Activated naive CD4-positive, alpha-beta T cell treated with anti-CD3 and anti-CD28 coated beads, Interleukin-2, amount 10 ng/mL, durations not matched to agents 7 days and 5 days (primary cell): ENCODE measurements at regions not wholly inside any gene's neighbourhood (a gene's known extent, or its start where the extent isn't known, plus 50 kb on each side); places are given as distances from the start of the nearest gene placed in this dataset.

Experiments
- CTCF ChIA-PET: fragments of 350-600 bp; sonication (Branson Sonifier 250); formaldehyde crosslinking; loops from one replicate; lab custom pipeline; 2021; ENCODE audit warnings: antibody characterized with exemption; lab: Charles Lee
- DNase-seq: peaks from one replicate; pipeline ENCODE4 v3.0.0-alpha.2; 2020
- H3K27ac Mint-ChIP-seq: one replicate; pipeline ENCODE4 v1.8.0; 2021; ENCODE audit warnings: mild to moderate bottlenecking, moderate library complexity, mixed read lengths
- H3K27me3 Mint-ChIP-seq: one replicate; pipeline ENCODE4 v1.8.0; 2021; ENCODE audit warnings: mild to moderate bottlenecking, mixed read lengths
- H3K36me3 Mint-ChIP-seq: one replicate; pipeline ENCODE4 v1.8.0; 2021; ENCODE audit warnings: mixed read lengths
- H3K4me1 Mint-ChIP-seq: one replicate; pipeline ENCODE4 v1.8.0; 2021; ENCODE audit warnings: mixed read lengths
- H3K4me3 Mint-ChIP-seq: one replicate; pipeline ENCODE4 v1.8.0; 2021; ENCODE audit warnings: mild to moderate bottlenecking, moderate library complexity, mixed read lengths
- H3K9me3 Mint-ChIP-seq: one replicate; pipeline ENCODE4 v1.8.0; 2021; ENCODE audit warnings: mixed read lengths

- peaks cover 11% of the 10 kb centered on the region for H3K9me3 Mint-ChIP-seq
- H3K36me3 Mint-ChIP-seq = no peaks in the 10 kb centered on the region
These were observed 131.3 kb downstream of the CYSLTR2 start for GRCh38 chr13:48784916-48785548.

DNA sequence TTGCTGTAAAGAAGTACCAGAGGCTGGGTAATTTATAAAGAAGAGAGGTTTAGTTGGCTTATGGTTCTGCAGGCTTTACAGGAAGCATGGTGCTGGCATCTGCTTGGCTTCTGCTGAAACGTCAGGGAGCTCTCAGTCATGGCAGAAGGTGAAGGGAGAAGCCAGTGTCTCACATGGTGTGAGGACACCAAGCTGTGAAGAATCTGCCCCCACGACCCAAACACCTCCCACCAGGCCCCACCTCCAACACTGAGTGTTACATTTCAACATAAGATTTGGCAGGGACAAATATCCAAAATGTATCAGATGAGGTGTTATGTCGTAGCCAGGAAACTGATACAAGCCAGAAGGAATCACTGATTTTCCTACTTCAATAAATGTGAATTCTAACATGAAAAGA is 136.5 kb downstream of the CYSLTR2 start:
- Mint-ChIP-seq H3K4me3 (no peak overlapping the region), H3K27me3 (peaks cover 5% of the 10 kb centered on the region), H3K9me3 (no peaks in the 10 kb centered on the region), H3K4me1 (no peaks in the 10 kb centered on the region), H3K36me3 (no peaks in the 10 kb centered on the region), H3K27ac (no peak overlapping the region)
- CTCF ChIA-PET = no interaction called here
- DNase-seq = no peak

More at GRCh38 chr13:48784916-48785548, 131.3 kb downstream of the CYSLTR2 start:
- H3K4me1 Mint-ChIP-seq = no peaks in the 10 kb centered on the region
- no peak overlapping the region for H3K27ac Mint-ChIP-seq
- H3K27me3 Mint-ChIP-seq = peaks cover 14% of the 10 kb centered on the region
- CTCF ChIA-PET = interaction anchor here (0.9 kb wide), 1 partner anchor 8 kb away, joined by 3 read pairs; no protein-coding TSS in a partner anchor
- DNase-seq = no peak
- H3K4me3 Mint-ChIP-seq = no peak overlapping the region

DNA sequence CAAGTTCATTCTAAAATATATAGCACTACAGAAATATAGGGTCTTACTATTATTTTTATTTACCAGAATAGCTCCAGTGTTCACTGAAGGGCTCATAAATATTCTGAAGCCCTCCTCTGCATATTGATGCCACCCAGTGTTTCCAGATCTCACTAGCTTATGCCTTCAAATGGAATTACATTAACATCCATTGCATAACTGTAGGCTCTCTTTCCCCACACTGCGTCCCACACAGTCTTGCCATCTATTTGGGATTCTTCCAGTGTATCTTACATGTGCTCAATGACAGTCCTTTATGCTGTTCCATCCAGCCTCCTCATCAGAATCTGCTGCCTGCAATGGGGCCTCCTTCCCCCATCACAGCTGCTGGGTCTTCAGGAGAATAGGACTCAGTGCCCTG is 137.2 kb downstream of the CYSLTR2 start:
- Mint-ChIP-seq H3K4me1 (no peaks in the 10 kb centered on the region), H3K4me3 (no peak overlapping the region), H3K9me3 (no peaks in the 10 kb centered on the region), H3K27me3 (peaks cover 5% of the 10 kb centered on the region), H3K27ac (no peak overlapping the region), H3K36me3 (no peaks in the 10 kb centered on the region)
- CTCF ChIA-PET = no interaction called here
- DNase-seq = no peak

DNA sequence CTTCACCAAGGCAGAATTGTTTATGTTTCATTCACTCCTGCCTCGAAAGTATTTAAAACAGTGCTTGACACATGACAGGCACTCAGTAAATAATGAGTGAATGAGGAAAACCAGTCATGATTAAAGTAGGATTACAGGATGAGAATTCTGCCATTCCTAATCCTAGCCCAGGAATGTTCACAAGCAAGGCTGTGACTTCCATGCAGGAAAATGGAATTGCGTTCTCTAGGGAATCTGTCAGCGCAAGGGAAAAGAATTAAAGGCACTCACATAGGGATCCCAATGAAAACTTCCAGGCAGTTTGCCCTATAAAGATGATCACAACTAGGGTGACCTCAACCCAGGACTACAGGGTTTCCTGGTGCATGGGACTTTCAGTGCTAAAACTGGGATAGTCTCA is 143.4 kb downstream of the CYSLTR2 start:
- H3K27me3 Mint-ChIP-seq = peaks cover 5% of the 10 kb centered on the region
- H3K9me3 Mint-ChIP-seq = no peaks in the 10 kb centered on the region
- CTCF ChIA-PET = no interaction called here
- H3K4me1 Mint-ChIP-seq = no peaks in the 10 kb centered on the region
- H3K36me3 Mint-ChIP-seq = no peaks in the 10 kb centered on the region
- H3K27ac Mint-ChIP-seq = no peak overlapping the region
- H3K4me3 Mint-ChIP-seq = no peak overlapping the region
- DNase-seq = no peak

DNA sequence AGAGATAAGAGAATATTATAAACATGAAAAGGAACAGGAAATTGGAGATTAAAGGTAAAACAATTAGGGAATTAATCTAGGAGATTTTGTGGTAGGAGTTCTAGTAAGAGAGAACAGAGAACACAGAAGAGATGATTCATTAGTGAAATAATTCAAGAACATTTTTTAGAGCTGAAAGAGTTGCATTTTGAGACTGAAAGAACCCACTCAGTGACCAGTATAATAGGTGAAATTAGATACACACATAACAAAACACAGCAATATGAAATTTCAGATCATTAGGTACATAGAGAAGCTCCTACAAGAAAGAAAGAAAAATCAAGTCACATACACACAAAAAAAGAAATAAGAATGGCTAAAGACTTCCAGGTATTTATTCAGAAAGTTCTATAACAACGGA is 144.0 kb downstream of the CYSLTR2 start:
- peaks cover 5% of the 10 kb centered on the region for H3K27me3 Mint-ChIP-seq
- no peaks in the 10 kb centered on the region for H3K4me1 Mint-ChIP-seq
- no peaks in the 10 kb centered on the region for H3K9me3 Mint-ChIP-seq
- H3K4me3 Mint-ChIP-seq = no peak overlapping the region
- H3K27ac Mint-ChIP-seq = no peak overlapping the region
- DNase-seq = no peak
- CTCF ChIA-PET = no interaction called here
- H3K36me3 Mint-ChIP-seq = no peaks in the 10 kb centered on the region

- Mint-ChIP-seq H3K9me3 (no peaks in the 10 kb centered on the region), H3K4me3 (no peak overlapping the region), H3K27ac (no peak overlapping the region), H3K27me3 (peaks cover 5% of the 10 kb centered on the region), H3K4me1 (no peaks in the 10 kb centered on the region), H3K36me3 (no peaks in the 10 kb centered on the region)
- DNase-seq = no peak
- CTCF ChIA-PET = no interaction called here
These were observed 144.5 kb downstream of the CYSLTR2 start for GRCh38 chr13:48798180-48798579.

- DNase-seq = no peak
- Mint-ChIP-seq H3K27ac (no peak overlapping the region), H3K4me1 (peaks cover 16% of the 10 kb centered on the region), H3K9me3 (no peaks in the 10 kb centered on the region), H3K36me3 (no peaks in the 10 kb centered on the region), H3K27me3 (peaks cover 3% of the 10 kb centered on the region), H3K4me3 (no peak overlapping the region)
- CTCF ChIA-PET = no interaction called here
These were observed 147.5 kb downstream of the CYSLTR2 start for GRCh38 chr13:48801255-48801654.

- Mint-ChIP-seq H3K27me3 (no peaks in the 10 kb centered on the region), H3K4me3 (no peak overlapping the region), H3K36me3 (no peaks in the 10 kb centered on the region), H3K4me1 (peaks cover 25% of the 10 kb centered on the region), H3K27ac (peak overlapping the region; percentile 73), H3K9me3 (peaks cover 9% of the 10 kb centered on the region)
- DNase-seq = no peak
- CTCF ChIA-PET = interaction anchor here (0.8 kb wide), 1 partner anchor 540 kb away, joined by 3 read pairs; no protein-coding TSS in a partner anchor
These were observed 151.3 kb downstream of the CYSLTR2 start for GRCh38 chr13:48804821-48805601.

DNA sequence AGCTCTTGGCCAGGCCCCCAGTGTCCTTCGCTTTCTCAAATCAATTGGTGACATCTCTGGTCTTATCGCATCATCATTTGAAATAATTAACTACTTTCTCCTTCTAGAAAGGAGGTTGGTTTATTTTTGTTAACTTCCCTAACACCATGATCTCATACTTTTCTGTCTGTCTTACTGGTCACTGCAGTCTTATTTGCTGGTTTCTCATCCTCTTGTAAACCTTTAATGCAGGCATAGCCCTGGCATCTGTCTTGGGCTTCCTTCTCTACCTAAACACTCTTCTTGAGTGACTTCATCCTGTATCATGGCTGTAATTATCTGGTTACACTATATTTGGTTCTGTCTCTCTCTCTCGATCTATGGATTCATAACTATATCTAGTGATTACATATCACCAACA is 152.8 kb downstream of the CYSLTR2 start:
- Mint-ChIP-seq H3K4me3 (no peak overlapping the region), H3K27me3 (no peaks in the 10 kb centered on the region), H3K27ac (no peak overlapping the region), H3K9me3 (peaks cover 9% of the 10 kb centered on the region), H3K4me1 (peaks cover 25% of the 10 kb centered on the region), H3K36me3 (no peaks in the 10 kb centered on the region)
- CTCF ChIA-PET = no interaction called here
- no peak for DNase-seq

DNA sequence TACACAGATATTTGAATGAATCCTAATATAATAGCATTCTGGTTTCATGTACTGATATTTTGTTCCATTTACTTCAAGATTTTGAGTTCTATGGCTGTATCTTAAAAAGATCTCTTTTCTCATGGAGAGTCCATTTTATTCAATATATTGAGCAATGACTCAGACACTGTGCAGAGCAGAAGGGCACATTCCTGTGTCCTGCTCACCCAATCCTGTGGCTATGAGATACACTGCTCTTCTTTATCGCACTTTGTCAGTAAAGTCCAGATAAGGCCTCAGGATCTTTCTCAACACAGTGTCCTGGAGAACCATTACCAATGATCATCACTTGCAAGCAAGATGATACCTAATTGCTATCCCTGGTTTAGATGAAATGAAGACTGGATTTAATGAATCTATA is 155.0 kb downstream of the CYSLTR2 start:
- H3K4me1 Mint-ChIP-seq = peaks cover 25% of the 10 kb centered on the region
- DNase-seq = no peak
- H3K36me3 Mint-ChIP-seq = no peaks in the 10 kb centered on the region
- CTCF ChIA-PET = no interaction called here
- peaks cover 9% of the 10 kb centered on the region for H3K9me3 Mint-ChIP-seq
- no peak overlapping the region for H3K27ac Mint-ChIP-seq
- H3K4me3 Mint-ChIP-seq = no peak overlapping the region
- no peaks in the 10 kb centered on the region for H3K27me3 Mint-ChIP-seq

- no peak overlapping the region for H3K27ac Mint-ChIP-seq
- H3K4me3 Mint-ChIP-seq = no peak overlapping the region
- no peak for DNase-seq
- peaks cover 21% of the 10 kb centered on the region for H3K4me1 Mint-ChIP-seq
- H3K27me3 Mint-ChIP-seq = peaks cover 4% of the 10 kb centered on the region
- peaks cover 9% of the 10 kb centered on the region for H3K9me3 Mint-ChIP-seq
- no peaks in the 10 kb centered on the region for H3K36me3 Mint-ChIP-seq
- CTCF ChIA-PET = no interaction called here
These were observed 156.3 kb downstream of the CYSLTR2 start for GRCh38 chr13:48810013-48810412.

DNA sequence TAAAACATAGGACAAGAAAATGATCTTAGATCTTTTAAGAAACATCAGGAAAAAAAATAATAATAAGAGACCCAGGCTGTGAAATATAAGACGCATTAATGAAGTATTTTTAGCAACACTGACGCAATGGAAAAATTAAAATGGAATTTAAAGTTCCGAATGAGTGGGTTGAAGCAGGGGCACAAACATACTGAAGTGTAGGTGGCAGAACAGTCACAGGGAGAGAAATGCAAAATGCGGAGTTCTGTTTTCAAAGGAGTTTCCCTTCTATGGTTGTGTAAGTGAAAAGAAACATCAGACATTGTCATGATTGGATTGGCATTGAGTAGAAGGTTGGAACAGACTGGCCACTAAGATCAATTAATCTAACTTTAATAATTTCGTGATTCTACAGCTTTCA is 159.8 kb downstream of the CYSLTR2 start:
- Mint-ChIP-seq H3K9me3 (no peaks in the 10 kb centered on the region), H3K27ac (no peak overlapping the region), H3K4me3 (no peak overlapping the region), H3K4me1 (peaks cover 13% of the 10 kb centered on the region), H3K36me3 (peaks cover 1% of the 10 kb centered on the region), H3K27me3 (peaks cover 4% of the 10 kb centered on the region)
- DNase-seq = no peak
- CTCF ChIA-PET = no interaction called here

DNA sequence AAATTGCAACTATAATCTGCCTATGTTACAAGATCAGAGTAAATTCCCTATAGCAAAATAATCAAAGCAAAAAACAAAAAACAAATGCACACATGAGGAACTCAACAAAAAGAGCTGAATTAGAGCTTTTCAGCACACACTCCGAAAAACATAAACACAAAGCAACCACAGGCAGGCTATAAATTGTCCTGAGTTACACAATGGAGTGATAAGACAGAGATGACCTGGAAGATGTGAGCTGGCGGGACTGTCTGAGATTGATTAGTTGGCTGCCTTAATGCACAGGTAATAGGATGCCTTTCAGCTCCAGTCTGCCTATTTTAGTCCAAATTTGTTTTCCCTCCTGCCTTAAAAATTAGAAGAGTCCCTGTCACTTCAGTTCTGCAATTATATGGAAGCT is 159.0 kb upstream of the FNDC3A start:
- no peak for DNase-seq
- H3K4me3 Mint-ChIP-seq = peak overlapping the region; percentile 21

DNA sequence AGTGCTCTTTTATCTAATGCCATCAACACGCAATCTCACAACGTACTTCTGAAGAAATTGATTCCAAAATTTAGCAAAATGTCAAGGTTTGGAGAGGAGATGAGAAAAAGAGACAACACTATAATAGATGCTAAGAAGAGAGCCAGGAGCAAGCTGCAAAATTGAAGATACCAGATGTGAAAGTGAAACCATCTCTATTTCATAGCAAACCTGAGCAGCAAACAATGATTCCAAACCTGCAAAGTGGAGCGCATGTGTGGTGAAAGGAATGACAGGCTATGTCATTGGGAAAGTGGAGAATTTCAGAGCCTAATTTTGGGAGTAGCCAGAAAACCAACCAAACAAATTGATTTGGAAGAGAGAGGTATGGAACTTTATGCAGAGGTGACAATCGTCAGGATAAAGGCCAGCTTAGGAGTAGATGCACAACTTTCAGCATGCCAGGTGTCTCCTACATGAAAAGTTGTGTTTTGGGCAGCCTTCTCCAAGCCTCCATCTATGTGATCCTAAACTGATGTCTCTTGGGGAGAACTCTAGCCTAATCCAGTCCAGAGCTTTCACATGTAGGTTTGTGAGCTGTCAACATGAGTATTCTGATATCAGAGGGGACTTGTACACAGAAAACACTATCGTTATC is 158.4 kb upstream of the FNDC3A start:
- CTCF ChIA-PET = interaction anchor here (0.8 to 1.2 kb wide), 2 partner anchors 13 to 214 kb away, joined by 3 read pairs; no protein-coding TSS in a partner anchor
- Mint-ChIP-seq H3K36me3 (peaks cover 1% of the 10 kb centered on the region), H3K4me3 (peak overlapping the region; percentile 21), H3K9me3 (no peaks in the 10 kb centered on the region), H3K27me3 (peaks cover 4% of the 10 kb centered on the region), H3K27ac (no peak overlapping the region), H3K4me1 (peaks cover 13% of the 10 kb centered on the region)
- peak; percentile 23 for DNase-seq

More for the DNA sequence above, 159.0 kb upstream of the FNDC3A start:
- no peaks in the 10 kb centered on the region for H3K9me3 Mint-ChIP-seq
- H3K36me3 Mint-ChIP-seq = peaks cover 1% of the 10 kb centered on the region
- H3K4me1 Mint-ChIP-seq = peaks cover 13% of the 10 kb centered on the region
- CTCF ChIA-PET = interaction anchor here (0.8 kb wide), 1 partner anchor 215 kb away, joined by 3 read pairs; no protein-coding TSS in a partner anchor
- H3K27me3 Mint-ChIP-seq = peaks cover 4% of the 10 kb centered on the region
- H3K27ac Mint-ChIP-seq = no peak overlapping the region
